ENCODE measurements at regions not wholly inside any gene's neighbourhood (a gene's known extent, or its start where the extent isn't known, plus 50 kb on each side); places are given as distances from the start of the nearest gene placed in this dataset.

DNA sequence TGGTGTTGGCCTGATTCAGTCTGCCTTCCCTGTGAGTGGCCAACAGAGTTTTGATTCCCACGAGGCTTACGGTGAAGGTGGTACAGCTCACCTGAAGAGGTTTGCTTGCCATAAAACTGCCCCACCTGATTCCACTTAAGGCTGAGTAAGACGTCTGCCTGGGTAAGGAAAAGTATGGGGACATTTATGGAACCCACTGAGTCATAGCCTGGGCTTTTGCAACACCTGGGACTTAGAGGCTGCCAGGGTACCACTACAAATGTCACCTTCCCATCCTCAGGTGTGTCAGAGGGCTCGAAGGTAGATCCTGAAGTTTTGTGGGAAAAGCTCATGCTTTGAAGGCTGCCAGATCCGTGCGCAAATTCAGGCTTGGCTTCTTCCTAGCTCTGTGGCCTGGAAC is 56.9 kb upstream of the SLCO2A1 start:
- BruUV-seq (replicated peaks) = no TSS peak
- H4K20me1 ChIP-seq (ENCODE audit: low read length) = no peaks in the 10 kb centered on the region
- intact Hi-C loops (cut with micrococcal nuclease) = no loop called here
- peaks cover 15% of the 10 kb centered on the region for H3K4me1 ChIP-seq (ENCODE audit: insufficient read depth, low read length)
- H3K27ac ChIP-seq (ENCODE audit: low read length) = peak overlapping the region; percentile 79
- DNase-seq (peak; percentile 47), ATAC-seq (no peak)
- H3K9me2 ChIP-seq (replicated peaks; ENCODE audit: low read length) = no peaks in the 10 kb centered on the region
- POLR2A ChIA-PET (ENCODE audit: unreplicated experiment) = no interaction called here
- no peaks in the 10 kb centered on the region for H3K79me2 ChIP-seq (ENCODE audit: low read length)
- no peak overlapping the region for H3K4me3 ChIP-seq (ENCODE audit: low read length)
- no peaks in the 10 kb centered on the region for H3K36me3 ChIP-seq (ENCODE audit: low read depth, low read length)
- no peak overlapping the region for H3K4me2 ChIP-seq (ENCODE audit: low read length)
- H3K9me3 ChIP-seq (ENCODE audit: low read length) = no peaks in the 10 kb centered on the region
- TF ChIP-seq EZH2 (IDR thresholded peaks at IDR 0.05; ENCODE audit: low read length, unreplicated experiment) = no peak
- TF ChIP-seq EZH2phosphoT487 (IDR thresholded peaks at IDR 0.05; ENCODE audit: borderline replicate concordance, low read length) = no peak
- TF ChIP-seq CTCF (conservative IDR thresholded peaks at IDR 0.05; ENCODE audit: low read depth, low read length) = no peak
- CTCF ChIA-PET = no interaction called here
- H3K9ac ChIP-seq (ENCODE audit: low read length) = peak overlapping the region; percentile 40; the same call in 1 of the 2 replicates
- H3F3A ChIP-seq (ENCODE audit: low read length, unreplicated experiment) = no peaks in the 10 kb centered on the region
- H2AFZ ChIP-seq (ENCODE audit: low read length) = no peak overlapping the region
- no peaks in the 10 kb centered on the region for H3K27me3 ChIP-seq (ENCODE audit: low read length)

- BruUV-seq (replicated peaks) = no TSS peak
- ChIA-PET CTCF (no interaction called here), POLR2A (ENCODE audit: unreplicated experiment) (no interaction called here)
- no peak overlapping the region for H3K9ac ChIP-seq (ENCODE audit: low read length)
- H3K27ac ChIP-seq (ENCODE audit: low read length) = no peak overlapping the region
- intact Hi-C loops (cut with micrococcal nuclease) = no loop called here
- no peaks in the 10 kb centered on the region for H4K20me1 ChIP-seq (ENCODE audit: low read length)
- H3K9me2 ChIP-seq (replicated peaks; ENCODE audit: low read length) = no peaks in the 10 kb centered on the region
- H3K4me1 ChIP-seq (ENCODE audit: insufficient read depth, low read length) = peaks cover 15% of the 10 kb centered on the region
- no peak overlapping the region for H3K4me3 ChIP-seq (ENCODE audit: low read length)
- no peaks in the 10 kb centered on the region for H3F3A ChIP-seq (ENCODE audit: low read length, unreplicated experiment)
- H3K27me3 ChIP-seq (ENCODE audit: low read length) = no peaks in the 10 kb centered on the region
- TF ChIP-seq EZH2phosphoT487 (IDR thresholded peaks at IDR 0.05; ENCODE audit: borderline replicate concordance, low read length) (no peak), EZH2 (IDR thresholded peaks at IDR 0.05; ENCODE audit: low read length, unreplicated experiment) (no peak), CTCF (conservative IDR thresholded peaks at IDR 0.05; ENCODE audit: low read depth, low read length) (no peak)
- 0 out of 2 replicates have a peak, but pooled peaks cover 4% of the 10 kb centered on the region for H3K9me3 ChIP-seq (ENCODE audit: low read length)
- no peak for ATAC-seq
- no peak overlapping the region for H2AFZ ChIP-seq (ENCODE audit: low read length)
- no peaks in the 10 kb centered on the region for H3K79me2 ChIP-seq (ENCODE audit: low read length)
- no peak overlapping the region for H3K4me2 ChIP-seq (ENCODE audit: low read length)
- H3K36me3 ChIP-seq (ENCODE audit: low read depth, low read length) = no peaks in the 10 kb centered on the region; the same call in 1 of the 2 replicates
- no peak for DNase-seq
Observed at GRCh38 chr3:134085034-134085775, 55.5 kb upstream of the SLCO2A1 start.

GRCh38 chr3:134084242-134084950 is 54.7 kb upstream of the SLCO2A1 start:
- TF ChIP-seq EZH2phosphoT487 (IDR thresholded peaks at IDR 0.05; ENCODE audit: borderline replicate concordance, low read length) (no peak), EZH2 (IDR thresholded peaks at IDR 0.05; ENCODE audit: low read length, unreplicated experiment) (no peak), CTCF (conservative IDR thresholded peaks at IDR 0.05; ENCODE audit: low read depth, low read length) (no peak)

More at GRCh38 chr3:134084242-134084950, 54.7 kb upstream of the SLCO2A1 start:
- Histone ChIP-seq H3K4me2 (ENCODE audit: low read length) (no peak overlapping the region), H3K9me3 (ENCODE audit: low read length) (0 out of 2 replicates have a peak, but pooled peaks cover 4% of the 10 kb centered on the region), H3K4me3 (ENCODE audit: low read length) (no peak overlapping the region), H3K27ac (ENCODE audit: low read length) (no peak overlapping the region), H3K27me3 (ENCODE audit: low read length) (no peaks in the 10 kb centered on the region), H3K79me2 (ENCODE audit: low read length) (no peaks in the 10 kb centered on the region), H3F3A (ENCODE audit: low read length, unreplicated experiment) (no peaks in the 10 kb centered on the region), H3K9ac (ENCODE audit: low read length) (no peak overlapping the region), H2AFZ (ENCODE audit: low read length) (no peak overlapping the region), H3K9me2 (replicated peaks; ENCODE audit: low read length) (no peaks in the 10 kb centered on the region), H4K20me1 (ENCODE audit: low read length) (no peaks in the 10 kb centered on the region), H3K36me3 (ENCODE audit: low read depth, low read length) (no peaks in the 10 kb centered on the region; the same call in 1 of the 2 replicates), H3K4me1 (ENCODE audit: insufficient read depth, low read length) (peaks cover 15% of the 10 kb centered on the region)
- ChIA-PET POLR2A (ENCODE audit: unreplicated experiment) (interaction anchor here (0.6 kb wide), 1 partner anchor 27 kb away, joined by 4 read pairs; no protein-coding TSS in a partner anchor), CTCF (no interaction called here)
- intact Hi-C loops (cut with micrococcal nuclease) = no loop called here
- DNase-seq = no peak
- no peak for ATAC-seq
- BruUV-seq (replicated peaks) = no TSS peak
